RPMI7951 (cell line): ENCODE measurements at regions not wholly inside any gene's neighbourhood (a gene's known extent, or its start where the extent isn't known, plus 50 kb on each side); places are given as distances from the start of the nearest gene placed in this dataset.
A peak's percentile ranks its signal among the peaks of the same experiment; 100 is the strongest.
"Not testable (repeated sequence)": the region's sequence is repeated elsewhere in the genome, so short reads cannot be mapped to it uniquely, and the experiment has no call there.

Source experiments
- DNase-seq: peaks from one replicate; pipeline ENCODE4 v3.0.0-alpha.2; 2012; ENCODE audit warnings: low read depth

DNA sequence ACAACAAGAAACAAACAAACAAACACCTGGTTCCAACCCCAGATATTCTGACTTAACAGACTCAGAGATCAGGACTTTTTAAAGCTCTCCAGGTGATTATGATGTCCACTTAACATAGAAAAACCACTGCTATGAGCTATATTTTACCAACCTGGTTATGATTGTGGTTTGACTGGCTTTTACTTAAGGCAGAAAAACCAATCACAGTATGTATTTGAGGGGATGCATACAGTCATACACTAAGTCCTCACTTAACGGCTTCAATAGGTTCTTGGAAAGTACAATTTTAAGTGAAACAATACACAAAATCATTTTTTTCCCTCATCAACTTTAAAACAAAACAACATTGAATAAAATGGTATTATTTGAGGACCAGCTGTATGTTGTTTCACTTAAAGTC is 393.6 kb downstream of the ZEB2 start:
- DNase-seq, result no peak

DNA sequence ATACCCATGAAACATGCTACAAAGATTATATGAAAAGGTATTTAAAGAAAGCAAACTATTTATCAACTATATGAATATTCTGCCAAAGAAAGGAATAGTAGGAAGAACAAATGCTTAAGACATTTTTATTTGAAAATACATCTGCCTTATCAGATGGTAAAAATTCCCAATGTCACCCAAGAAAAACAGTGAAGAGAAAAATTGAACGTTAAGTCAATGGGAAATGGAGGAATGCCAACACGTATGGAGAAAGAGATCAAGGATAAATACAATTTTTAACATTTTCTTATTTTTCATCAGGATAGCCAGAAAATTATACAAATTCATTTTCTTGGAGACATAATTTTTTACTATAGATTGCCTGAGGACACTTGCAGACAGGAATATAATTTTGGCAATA is 394.2 kb downstream of the ZEB2 start:
- no peak for DNase-seq

DNA sequence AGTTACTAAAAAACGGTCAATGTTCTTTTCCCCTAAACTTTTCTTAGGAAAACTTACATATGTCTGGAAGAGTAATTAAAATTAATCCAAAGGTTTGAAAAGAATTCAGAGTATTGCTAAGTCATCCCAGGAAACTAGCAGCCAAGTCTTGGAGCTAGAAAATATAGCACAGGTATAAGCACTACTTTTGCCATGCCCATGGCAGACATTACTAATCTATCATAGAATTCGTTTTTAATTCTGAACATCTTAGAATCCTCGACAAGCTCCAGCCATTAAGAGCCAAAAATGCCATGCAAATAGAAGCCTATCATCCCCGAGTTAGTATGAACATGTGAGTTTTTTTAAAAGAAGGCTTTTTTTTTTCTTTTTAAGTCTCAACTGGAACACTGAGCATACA is 395.0 kb downstream of the ZEB2 start:
- DNase-seq, result no peak

DNA sequence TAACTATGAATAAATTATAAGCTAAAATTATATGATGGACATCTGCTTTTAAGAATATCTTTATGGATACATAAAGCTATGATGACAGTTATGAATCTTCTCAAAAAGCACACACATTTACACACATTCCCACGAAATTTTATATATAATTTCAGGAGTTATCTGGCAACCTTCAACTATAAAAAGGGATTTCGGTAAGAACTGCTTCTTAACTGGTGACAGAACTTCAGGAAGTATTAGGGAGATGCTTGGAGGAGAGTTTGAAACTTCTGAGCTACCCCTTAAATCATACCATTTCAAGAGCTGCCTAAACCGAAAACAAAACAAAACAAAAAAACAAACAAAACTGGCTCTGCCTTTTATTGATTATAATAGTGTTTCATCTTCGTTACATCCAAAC is 399.4 kb downstream of the ZEB2 start:
- no peak for DNase-seq

DNA sequence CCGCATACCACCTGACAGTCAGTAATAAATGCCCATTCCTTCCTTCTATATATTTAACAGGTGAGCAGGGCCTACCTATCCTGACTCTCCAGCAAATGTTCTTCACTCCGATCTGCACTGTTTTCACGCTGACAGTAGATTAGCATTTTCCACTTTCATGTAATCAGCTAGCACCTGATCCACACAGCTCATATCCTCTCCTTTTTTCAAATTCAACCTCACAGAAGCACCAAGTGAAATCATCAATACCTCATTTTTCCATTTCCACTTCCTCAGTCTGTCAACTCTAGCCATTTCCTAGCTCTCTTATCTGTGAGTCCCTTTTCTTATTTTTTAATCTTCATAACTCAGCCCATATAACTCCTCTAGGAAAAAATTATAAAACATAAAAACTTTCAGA is 402.8 kb downstream of the ZEB2 start:
- DNase-seq, result no peak

DNA sequence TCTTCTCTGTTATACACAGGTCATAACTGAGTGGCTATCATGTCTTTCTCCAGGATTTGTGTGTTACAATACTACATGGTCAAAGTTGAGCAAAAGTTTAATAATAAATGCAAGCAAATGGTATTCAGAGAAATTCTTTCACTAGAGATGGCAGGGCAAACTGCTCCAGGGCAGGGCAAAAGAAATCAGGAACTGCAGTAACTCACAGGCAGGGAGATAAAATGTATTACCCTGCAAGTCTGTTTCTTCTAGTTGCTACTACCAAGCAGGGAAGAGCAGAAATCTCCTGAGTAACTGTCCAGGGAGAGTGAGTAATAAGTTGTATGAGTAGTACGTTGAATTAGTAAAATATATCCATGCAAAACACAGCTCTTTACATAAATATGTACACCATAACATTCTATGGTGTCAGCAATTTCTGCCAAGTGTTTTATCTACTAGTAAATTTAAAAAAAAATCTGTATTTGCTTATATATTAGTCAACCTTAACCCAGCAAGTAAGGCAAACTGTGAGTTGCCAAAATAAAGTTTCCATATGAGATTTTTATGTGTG is 404.1 kb downstream of the ZEB2 start:
- DNase-seq, result no peak

DNA sequence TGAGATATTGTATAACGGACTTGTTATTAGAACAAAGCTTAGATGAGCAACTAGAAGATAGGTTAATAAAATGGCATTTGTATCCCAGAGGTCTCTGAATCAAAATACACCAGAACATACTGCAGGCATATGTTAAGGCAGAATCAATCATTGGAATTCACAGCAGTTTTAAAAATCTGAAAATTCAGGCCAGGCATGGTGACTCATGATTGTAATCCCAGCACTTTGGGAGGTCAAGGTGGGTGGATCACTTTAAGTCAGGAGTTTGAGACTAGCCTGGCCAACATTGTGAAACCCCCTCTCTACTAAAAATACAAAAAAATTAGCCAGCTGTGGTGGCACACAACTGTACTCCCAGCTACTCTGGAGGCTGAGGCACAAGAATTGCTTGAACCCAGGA is 405.2 kb downstream of the ZEB2 start:
- DNase-seq, result no peak

DNA sequence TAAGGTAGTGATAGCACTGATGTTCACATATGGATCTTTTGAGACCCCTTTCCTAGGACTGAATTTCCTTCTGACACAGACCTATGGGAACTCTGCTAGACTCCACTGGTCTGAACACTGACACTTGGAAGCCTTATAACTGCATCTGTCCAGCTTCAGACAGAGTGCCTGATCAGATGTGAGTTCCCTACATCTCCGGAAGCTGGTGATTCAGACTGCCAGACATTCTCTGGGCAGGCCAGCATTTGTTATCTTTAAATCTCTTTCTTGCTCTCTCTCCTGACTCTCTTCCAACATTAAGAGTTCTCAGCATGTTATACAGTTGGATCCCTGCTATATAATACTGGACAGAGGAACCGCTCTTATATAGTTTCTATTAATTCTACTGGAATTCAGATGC is 408.5 kb downstream of the ZEB2 start:
- DNase-seq, result peak; percentile 89

DNA sequence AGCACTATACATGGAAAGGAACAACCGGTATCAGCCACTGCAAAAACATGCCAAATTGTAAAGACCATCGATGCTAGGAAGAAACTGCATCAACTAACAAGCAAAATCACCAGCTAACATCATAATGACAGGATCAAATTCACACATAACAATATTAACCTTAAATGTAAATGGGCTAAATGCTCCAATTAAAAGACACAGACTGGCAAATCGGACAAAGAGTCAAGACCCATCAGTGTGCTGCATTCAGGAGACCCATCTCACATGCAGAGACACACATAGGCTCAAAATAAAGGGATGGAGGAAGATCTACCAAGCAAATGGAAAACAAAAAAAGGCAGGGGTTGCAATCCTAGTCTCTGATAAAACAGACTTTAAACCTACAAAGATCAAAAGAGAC is 413.8 kb downstream of the ZEB2 start:
- DNase-seq, result not testable (repeated sequence)

DNA sequence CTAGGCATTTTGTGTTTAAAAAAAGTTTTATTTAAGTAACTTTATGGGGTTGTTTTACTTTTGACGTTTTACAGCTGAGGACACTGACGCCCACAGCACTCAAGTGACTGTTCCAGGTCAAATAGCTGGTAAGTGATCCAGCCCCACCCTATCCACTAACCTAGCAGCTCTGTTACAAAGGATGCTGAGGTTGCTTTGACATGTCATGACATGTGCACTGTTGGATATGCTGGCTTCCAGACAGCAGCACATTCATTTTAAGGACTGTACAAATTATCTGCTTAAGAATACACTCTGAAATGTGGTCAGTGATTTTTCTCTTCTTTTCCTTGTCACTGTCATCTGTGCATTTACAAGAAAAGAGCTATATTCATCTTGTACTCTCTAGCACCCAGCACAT is 417.5 kb downstream of the ZEB2 start:
- DNase-seq, result no peak

DNA sequence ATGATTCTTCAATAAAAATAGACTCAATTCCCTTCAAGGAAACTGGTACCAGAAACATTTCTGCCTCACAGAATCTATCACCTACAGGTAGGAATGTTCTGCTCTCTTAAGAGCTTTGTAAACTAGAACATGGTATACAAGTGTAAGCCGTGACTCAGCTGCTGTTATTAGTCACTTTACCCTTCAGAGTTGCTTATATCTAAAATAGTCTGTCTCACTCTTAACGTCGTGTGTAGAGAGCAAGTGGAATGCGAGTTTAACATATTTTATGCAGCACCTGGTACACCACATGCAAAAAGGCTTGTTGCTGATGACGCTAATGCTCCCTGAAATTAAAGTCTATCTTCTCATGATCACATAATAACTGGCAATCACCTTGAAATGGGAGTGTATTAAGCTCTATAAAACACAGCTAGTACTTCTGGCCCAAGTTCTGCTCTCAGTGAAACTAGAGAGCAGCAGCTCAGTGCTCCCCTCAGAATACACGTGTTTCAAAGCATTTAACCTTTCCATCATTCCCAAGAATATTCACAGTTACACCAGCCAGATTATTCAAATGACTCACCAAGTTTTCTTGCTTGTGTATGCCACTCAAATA is 420.0 kb downstream of the ZEB2 start:
- DNase-seq, result peak; percentile 80

DNA sequence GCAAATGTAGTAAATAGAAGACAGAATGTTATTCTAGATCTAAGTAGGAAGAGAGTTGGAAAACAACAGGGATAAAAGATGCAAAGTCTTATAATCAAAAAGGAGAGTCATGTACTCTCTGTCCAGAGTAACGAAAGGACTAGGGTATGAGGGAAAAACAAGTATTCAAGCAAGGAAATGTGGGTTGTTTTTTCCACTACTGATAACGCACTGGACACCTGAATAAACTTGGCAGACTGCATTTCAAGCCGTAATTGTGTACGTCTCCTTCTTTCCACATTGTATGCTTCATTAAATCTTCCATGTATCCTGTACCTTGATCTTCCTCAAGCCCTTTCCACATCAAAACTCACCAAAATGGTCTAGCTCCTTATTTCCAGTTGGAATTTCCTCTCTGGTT is 420.6 kb downstream of the ZEB2 start:
- DNase-seq, result no peak

DNA sequence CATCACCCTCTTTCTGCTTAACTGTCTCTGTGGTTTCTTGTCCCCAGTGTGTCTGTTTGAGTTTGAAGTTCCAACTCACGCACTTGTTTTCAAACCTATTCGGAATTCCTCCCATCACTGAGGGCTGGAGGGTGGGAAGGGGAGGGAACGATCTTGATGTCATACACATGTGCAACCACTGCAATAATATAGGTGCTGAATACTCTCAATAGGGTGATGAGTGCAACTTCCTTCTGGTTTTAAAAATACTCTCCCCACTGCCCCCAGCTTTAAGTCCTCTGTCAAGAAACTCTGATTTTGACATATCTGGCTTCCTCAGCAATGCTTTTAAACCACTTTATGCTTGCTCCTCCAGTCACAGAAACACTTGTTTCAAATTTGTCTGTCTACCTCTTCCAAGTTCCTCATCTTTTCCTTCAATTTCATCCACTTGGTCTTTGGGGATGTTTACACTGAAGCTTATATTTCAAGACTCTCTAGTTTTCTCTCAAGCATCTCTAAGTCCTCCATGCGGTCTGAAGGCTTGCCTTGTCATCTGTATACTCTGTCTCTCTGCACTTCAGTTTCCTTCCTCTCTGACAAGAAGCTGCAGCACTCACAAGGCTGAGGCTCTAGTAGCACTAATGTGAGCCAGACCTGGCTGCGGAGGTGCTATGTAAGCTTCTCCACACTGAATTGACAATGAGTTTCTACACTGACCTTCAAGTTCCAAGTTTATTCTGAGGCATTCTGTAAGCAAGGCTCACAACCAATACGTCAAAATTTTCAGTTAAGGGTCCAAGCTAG is 422.3 kb downstream of the ZEB2 start:
- no peak for DNase-seq

DNA sequence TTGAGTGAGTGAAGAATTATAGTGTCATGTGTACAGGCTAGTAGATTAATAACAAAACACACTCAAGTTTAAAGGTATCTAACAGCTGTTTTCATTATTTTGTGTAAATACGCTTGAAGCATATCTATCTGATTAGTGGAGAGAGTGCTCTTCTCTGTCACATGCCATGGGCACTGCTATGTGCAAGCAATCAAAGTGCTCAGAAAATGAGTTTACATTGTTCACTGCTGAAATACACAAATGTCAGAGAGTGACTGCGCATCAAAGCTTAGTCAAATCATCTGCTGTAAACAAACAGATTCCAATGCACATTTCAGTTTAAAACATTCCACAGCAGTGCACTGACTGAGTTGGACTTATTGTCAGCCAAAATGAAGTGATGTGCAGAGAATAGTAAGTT is 423.4 kb downstream of the ZEB2 start:
- DNase-seq, result no peak

DNA sequence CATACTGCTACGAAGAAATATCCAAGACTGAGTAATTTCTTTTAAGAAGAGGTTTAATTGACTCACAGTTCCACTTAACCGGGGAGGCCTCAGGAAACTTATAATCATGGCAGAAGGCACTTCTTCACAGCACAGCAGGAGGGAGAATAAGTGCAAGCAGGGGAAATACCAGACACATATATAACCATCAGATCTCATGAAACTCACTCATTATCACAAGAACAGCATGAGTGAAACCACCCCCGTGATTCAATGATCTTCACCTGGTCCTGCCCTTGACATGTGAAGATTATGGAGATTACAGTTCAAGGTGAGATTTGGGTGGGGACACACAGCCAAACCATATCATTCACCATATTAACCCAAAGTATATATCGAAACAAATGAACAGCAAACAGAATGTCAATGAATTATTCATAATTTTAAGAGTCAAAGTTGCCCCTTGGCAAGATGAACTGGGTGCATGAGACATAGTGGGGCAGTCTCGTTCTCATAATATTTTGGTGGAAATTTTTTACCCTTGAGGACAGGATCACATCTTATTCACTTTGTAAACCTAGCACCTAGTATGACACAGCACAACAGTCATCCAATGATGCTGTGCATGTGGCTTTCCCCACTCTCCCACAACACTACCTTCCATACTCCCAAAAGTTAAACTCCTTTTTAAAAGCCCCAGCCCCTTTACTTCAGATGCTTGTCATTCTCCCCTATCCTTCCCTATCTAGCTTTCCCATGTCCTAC is 425.3 kb downstream of the ZEB2 start:
- no peak for DNase-seq

DNA sequence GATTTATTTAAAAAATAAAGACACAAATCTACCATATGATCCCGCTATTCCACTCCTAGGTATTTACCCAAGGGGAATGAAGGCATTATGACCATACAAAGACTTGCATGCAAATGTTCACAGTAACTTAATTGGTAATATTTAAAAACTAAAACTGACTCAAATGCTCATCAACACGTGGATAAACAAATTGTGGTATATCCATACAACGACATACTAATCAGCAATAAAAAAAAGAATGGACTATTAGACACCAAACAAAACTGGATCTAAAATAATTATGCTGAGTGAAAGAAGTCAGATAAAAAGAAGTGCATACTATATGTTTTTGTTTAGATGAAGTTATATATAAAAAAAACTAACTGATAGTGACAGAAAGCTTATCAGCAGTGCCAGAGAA is 428.3 kb downstream of the ZEB2 start:
- DNase-seq, result no peak

DNA sequence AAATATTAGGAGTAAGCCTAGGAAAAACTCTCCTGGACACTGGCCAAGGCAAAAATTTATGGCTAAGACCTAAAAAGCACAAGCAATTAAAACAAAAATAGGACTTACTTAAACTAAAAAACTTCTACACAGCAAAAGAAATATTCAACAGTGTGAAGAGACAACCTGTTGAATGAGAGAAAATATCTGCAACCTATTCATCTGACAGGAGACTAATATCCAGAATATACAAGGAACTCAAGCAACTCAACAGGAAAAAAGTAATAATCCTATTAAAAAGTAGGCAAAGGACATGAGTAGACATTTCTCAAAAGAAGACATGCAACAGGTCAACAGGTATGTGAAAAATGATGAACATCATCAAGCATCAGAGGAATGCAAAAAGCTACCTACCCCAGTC is 431.1 kb downstream of the ZEB2 start:
- DNase-seq, result no peak

DNA sequence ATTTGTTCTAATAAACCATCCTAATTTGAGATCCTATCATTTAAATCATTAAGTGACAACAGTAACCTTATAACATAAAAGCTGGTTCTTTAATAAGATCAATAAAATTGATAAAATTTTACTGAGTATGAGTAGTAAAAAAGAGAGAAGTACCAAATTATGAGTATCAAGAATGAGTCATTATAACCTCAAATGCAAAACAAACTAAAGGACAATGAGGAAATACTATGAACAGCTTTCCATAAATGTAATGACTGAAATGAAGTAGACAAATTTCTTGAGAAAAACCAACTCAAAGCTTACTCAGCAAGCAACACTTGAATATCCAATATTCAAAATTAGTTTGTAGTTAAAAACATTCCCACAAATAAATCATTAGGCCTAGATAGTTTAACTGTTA is 433.0 kb downstream of the ZEB2 start:
- DNase-seq, result peak; percentile 9

DNA sequence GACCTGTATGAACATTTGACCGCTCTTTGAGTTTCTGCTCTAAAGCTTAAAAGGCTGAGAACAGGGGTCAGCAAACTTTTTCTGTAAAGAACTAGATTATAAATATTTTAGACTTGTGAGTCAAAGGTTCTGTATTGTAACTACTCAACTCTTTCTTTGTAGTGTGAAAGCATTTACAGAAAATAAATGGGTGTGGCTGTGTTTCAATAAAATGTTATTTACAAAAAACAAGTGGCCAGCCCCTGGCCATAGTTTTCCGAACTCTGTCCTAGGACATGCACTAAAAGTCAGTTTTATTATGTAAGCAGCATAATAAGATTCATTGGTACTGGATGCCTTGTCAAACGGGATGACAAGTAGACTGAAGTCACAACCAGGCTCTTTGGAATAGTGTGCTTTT is 434.9 kb downstream of the ZEB2 start:
- DNase-seq, result no peak

DNA sequence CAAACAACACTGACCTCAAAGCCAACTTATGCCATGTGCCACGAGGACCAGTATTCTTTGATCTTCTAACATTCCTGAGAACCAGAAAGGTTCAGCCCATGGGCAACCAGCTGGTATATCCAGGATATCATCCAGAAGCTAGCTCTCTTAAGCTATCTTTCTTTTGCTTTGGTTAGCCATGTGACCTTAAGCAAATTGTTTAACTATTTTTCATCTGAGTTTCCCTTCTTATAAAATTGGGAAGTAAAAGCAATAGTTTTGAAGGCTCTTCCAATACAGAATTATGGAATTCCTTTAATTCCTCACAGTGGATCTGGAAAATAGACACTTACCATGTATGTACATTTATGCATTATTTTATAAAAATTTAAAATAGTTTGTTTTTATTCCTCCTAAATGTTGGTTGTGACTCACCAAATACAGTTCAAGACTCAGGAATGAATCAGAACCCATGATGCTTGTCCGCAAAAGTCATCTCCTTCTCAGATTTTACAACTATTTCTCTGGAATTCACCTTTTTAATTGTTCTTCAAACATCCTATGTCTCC is 435.7 kb downstream of the ZEB2 start:
- peak; percentile 95 for DNase-seq

DNA sequence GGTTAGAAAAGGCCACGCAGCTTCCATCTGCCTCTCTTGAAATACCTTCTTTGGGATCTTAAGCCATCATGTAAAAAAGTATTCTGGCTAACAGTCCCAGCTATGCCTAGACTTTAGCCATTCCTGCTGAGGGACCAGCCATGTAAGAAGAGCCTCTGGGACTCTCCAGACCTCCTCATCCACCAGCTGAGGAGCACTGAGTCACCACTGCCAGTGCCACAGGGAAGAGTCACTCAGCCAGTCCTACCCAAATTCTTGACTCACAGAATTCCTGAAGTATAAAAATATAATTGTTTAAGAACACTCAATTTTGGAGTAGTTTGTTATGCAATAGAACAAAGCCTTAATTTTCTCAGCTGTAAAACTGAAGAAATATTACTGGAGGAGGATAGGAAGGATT is 436.7 kb downstream of the ZEB2 start:
- peak; percentile 85 for DNase-seq

DNA sequence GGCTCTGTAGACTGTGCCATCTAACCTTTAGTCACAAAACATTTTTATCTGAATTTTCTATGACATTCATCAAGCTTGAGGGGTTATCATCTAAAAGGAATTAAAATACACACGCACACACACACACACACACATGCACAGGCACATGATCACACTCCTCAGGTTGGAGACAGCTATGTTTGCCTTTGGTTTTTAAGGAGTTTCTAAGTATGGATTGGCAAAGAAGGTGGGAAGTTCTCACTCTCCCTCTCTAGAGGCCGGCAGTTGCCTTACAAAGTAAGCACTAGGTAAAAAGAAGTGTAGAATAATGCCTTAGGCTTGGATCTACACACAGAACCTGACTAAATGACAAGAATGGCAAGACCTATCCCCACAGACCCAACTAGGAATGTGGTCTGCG is 437.1 kb downstream of the ZEB2 start:
- DNase-seq, result no peak

DNA sequence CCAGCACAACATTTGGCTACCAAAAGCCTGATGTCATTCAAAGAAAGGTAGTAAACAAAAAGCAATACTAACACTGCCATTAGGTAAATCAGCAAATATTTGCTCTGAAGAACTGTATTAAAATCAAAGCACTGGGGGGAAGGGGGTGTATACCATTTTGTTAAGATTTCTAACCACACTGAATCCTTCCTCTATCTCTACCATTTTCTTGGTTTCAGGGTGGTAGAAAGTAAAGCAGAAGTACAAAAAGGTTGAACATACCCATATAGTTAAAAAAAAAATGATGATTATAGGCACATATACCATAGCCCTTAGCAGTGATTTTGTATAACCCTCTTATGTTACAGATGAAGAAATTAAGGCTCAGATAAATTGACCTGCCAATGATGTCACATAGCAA is 437.6 kb downstream of the ZEB2 start:
- DNase-seq, result no peak
